ENCODE measurements at regions not wholly inside any gene's neighbourhood (a gene's known extent, or its start where the extent isn't known, plus 50 kb on each side); places are given as distances from the start of the nearest gene placed in this dataset.

DNA sequence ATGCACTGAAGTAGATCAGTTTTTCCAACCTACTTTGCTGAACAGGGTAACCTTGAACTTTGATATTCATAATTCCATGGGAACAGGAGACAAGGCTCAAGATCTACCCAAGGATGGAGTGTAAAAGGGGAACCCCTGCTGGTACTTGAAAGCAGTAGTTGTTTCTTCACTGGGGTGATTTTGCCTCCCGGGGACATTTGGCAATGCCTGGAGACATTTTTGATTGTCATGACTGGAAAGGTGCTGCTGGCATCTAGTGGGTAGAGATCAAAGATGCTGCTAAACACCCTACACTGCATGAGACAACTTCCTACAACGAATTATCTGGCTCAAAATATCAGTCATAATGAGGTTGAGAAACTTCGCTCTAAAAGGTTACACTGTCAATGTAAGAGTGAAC, 214.8 kb upstream of the CTBP2 start:
- intact Hi-C loops (cut with DNase I): no loop called here
- no peaks in the 10 kb centered on the region for H3K9me3 ChIP-seq
- H3K36me3 ChIP-seq (replicated peaks in 1 of 2; ENCODE audit: insufficient read depth in 1 of 2, low read depth in 2 of 2): no peaks in the 10 kb centered on the region
- H3K27ac ChIP-seq: no peak overlapping the region
- DNase-seq (peak in 3 of 4 donors; percentile 17 to 30 (median 22)), ATAC-seq (no peak)
- no peaks in the 10 kb centered on the region for H3K27me3 ChIP-seq
- H3K4me1 ChIP-seq: no peaks in the 10 kb centered on the region
- H3K4me3 ChIP-seq: no peak overlapping the region
- WGBS, 2 donors: 22 to 33% methylated on average over 3 of the region's 3 CpGs
- no peak for TF ChIP-seq POLR2A (IDR thresholded peaks at IDR 0.05)
- peak in 3 of 7 experiments; percentile 27 to 46 (median 30) for TF ChIP-seq CTCF (IDR thresholded peaks at IDR 0.05)

DNA sequence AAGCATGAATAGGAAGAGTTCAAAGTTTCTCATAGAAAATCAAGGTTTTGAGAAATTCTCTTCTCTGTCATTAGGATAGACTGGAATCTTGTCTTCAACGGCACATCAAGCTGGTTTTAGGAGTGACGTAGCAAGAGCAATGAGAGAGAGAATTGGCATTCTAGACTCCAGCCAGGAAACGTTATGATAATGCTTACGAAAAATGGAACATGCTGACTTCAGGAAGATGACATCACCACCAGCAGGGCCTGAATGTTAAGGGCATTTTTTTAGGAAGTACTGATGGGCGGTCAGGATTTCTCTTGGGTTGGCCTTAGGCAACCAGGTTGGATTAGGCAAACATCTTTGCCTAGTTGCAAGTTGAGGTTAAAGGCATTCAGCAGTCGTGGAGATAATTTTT, 213.2 kb upstream of the CTBP2 start:
- no peaks in the 10 kb centered on the region for H3K9me3 ChIP-seq
- TF ChIP-seq POLR2A (IDR thresholded peaks at IDR 0.05) (no peak), CTCF (IDR thresholded peaks at IDR 0.05) (no peak)
- H3K4me3 ChIP-seq: no peak overlapping the region
- no peaks in the 10 kb centered on the region for H3K4me1 ChIP-seq
- whole genome bisulfite sequencing, 2 donors: 71 to 75% methylated on average over 6 of the region's 6 CpGs
- ATAC-seq (no peak), DNase-seq (no peak)
- intact Hi-C loops (cut with DNase I): no loop called here
- H3K27ac ChIP-seq: no peak overlapping the region
- H3K36me3 ChIP-seq (replicated peaks in 1 of 2; ENCODE audit: insufficient read depth in 1 of 2, low read depth in 2 of 2): no peaks in the 10 kb centered on the region
- no peaks in the 10 kb centered on the region for H3K27me3 ChIP-seq

- H3K4me3 ChIP-seq: no peak overlapping the region
- H3K27me3 ChIP-seq: no peaks in the 10 kb centered on the region
- TF ChIP-seq CTCF (IDR thresholded peaks at IDR 0.05) (no peak), POLR2A (IDR thresholded peaks at IDR 0.05) (no peak)
- H3K4me1 ChIP-seq: no peaks in the 10 kb centered on the region
- ATAC-seq (no peak), DNase-seq (no peak)
- WGBS, 2 donors: 44 to 62% methylated on average over 17 of the region's 17 CpGs
- no peaks in the 10 kb centered on the region for H3K36me3 ChIP-seq (replicated peaks in 1 of 2; ENCODE audit: insufficient read depth in 1 of 2, low read depth in 2 of 2)
- intact Hi-C loops (cut with DNase I): no loop called here
- no peak overlapping the region for H3K27ac ChIP-seq
- H3K9me3 ChIP-seq: no peaks in the 10 kb centered on the region
These were observed 210.2 kb upstream of the CTBP2 start for GRCh38 chr10:125370578-125370977.

- WGBS, 2 donors: 84 to 85% methylated on average over 12 of the region's 12 CpGs
- intact Hi-C loops (cut with DNase I): no loop called here
These were observed 209.3 kb upstream of the CTBP2 start for GRCh38 chr10:125369382-125370326.

More at GRCh38 chr10:125369382-125370326, 209.3 kb upstream of the CTBP2 start:
- DNase-seq: no peak
- Histone ChIP-seq H3K27ac (no peak overlapping the region), H3K9me3 (no peaks in the 10 kb centered on the region), H3K27me3 (no peaks in the 10 kb centered on the region), H3K4me1 (no peaks in the 10 kb centered on the region), H3K36me3 (replicated peaks in 1 of 2; ENCODE audit: insufficient read depth in 1 of 2, low read depth in 2 of 2) (no peaks in the 10 kb centered on the region), H3K4me3 (no peak overlapping the region)
- TF ChIP-seq POLR2A (IDR thresholded peaks at IDR 0.05) (no peak), CTCF (IDR thresholded peaks at IDR 0.05) (no peak)
- no peak for ATAC-seq
